A549 (cell line): ENCODE measurements at regions not wholly inside any gene's neighbourhood (a gene's known extent, or its start where the extent isn't known, plus 50 kb on each side); places are given as distances from the start of the nearest gene placed in this dataset.

Source experiments
- ATAC-seq, 2 experiments: fragments of 200-7000 bp in 1 of 2; fragments of >200 bp in 1 of 2; cut with Nextera tagmentation in 1 of 2; cut with Tn5 transposase in 1 of 2; 3 replicates each; pipeline versions ENCODE4 v1.8.0 to v1.9.1; 2018 to 2020; ENCODE audit warnings: mild to moderate bottlenecking in 1 of 2, moderate library complexity in 1 of 2
- CTCF ChIA-PET: fragments of 300-600 bp; sonication (Branson Sonifier 250); formaldehyde crosslinking; extraction: SDS; loops from one replicate; lab custom pipeline; 2021; ENCODE audit warnings: antibody characterized with exemption, inconsistent platforms; lab: Yijun Ruan, JAX
- POLR2A ChIA-PET: fragments of 350-600 bp; formaldehyde crosslinking; extraction: SDS; loops from one replicate; lab custom pipeline; 2021; ENCODE audit warnings: antibody characterized with exemption, inconsistent platforms; lab: Yijun Ruan, JAX
- DNase-seq, 2 experiments: peaks; one replicate each; pipeline versions ENCODE4 v3.0.0 to v3.0.0-alpha.2; 2011 to 2016; ENCODE audit warnings: low read depth in 1 of 2, low spot score in 1 of 2
- FAIRE-seq: peaks from 2 replicates; lab custom pipeline; 2011; peaks lifted over from hg19 to GRCh38; lab: Jason Lieb, UNC
- H3K27ac ChIP-seq, 2 experiments: fragments of >200 bp; sonication (Bioruptor Twin); formaldehyde crosslinking; 3 replicates each; pipeline ENCODE4 v1.5.1; 2016 to 2017
- H3K4me1 ChIP-seq: fragments of >200 bp; sonication (Bioruptor Twin); formaldehyde crosslinking; 3 replicates; pipeline ENCODE4 v1.6.1; 2016
- H3K4me2 ChIP-seq: fragments of >200 bp; sonication (Bioruptor Twin); formaldehyde crosslinking; 3 replicates; pipeline ENCODE4 v1.6.1; 2016
- H3K4me3 ChIP-seq: fragments of >200 bp; sonication (Bioruptor Twin); formaldehyde crosslinking; 3 replicates; pipeline ENCODE4 v1.5.1; 2016
- H3K9me3 ChIP-seq: fragments of >200 bp; sonication (Bioruptor Twin); formaldehyde crosslinking; 3 replicates; pipeline ENCODE4 v1.6.1; 2016
- BHLHE40 ChIP-seq: IDR thresholded peaks from 2 replicates; pipeline ENCODE4 v1.6.1; 2012; ENCODE audit warnings: low read depth, low read length, inconsistent platforms
- CBX8 ChIP-seq: fragments of 200-600 bp; sonication (generic); IDR thresholded peaks from 2 replicates; pipeline ENCODE4 v1.6.1; 2016
- CEBPB ChIP-seq, 2 experiments: fragments of >200 bp in 1 of 2; sonication (Bioruptor Twin) in 1 of 2; formaldehyde crosslinking in 1 of 2; IDR thresholded peaks; 2 replicates each; pipeline ENCODE4 v1.6.1; 2012 to 2016
- EHF ChIP-seq: fragments of 250-450 bp; sonication (Bioruptor Pico); IDR thresholded peaks from 2 replicates; pipeline ENCODE4 v1.5.0; 2020; ENCODE audit warnings: mild to moderate bottlenecking
- ESRRA ChIP-seq: fragments of 150-350 bp; IDR thresholded peaks from 2 replicates; pipeline ENCODE4 v1.6.1; 2014; ENCODE audit warnings: mild to moderate bottlenecking, low read length, borderline replicate concordance
- FOSL2 ChIP-seq, 2 experiments: fragments of 450-650 bp in 1 of 2; fragments of >200 bp in 1 of 2; sonication (Bioruptor Twin) in 1 of 2; formaldehyde crosslinking; IDR thresholded peaks; 2 replicates each; pipeline versions ENCODE4 v1.5.0 to v1.6.1; 2016 to 2020; ENCODE audit warnings: mild to moderate bottlenecking in 1 of 2, moderate library complexity in 1 of 2
- HOXA7 ChIP-seq: fragments of 250-450 bp; sonication (Bioruptor Pico); IDR thresholded peaks from 2 replicates; pipeline ENCODE4 v1.5.0; 2020; ENCODE audit warnings: mild to moderate bottlenecking, moderate library complexity
- HOXB13 ChIP-seq: fragments of 250-450 bp; sonication (Bioruptor Pico); IDR thresholded peaks from 2 replicates; pipeline ENCODE4 v1.5.0; 2020; ENCODE audit warnings: low read depth, mild to moderate bottlenecking, moderate library complexity
- JUN ChIP-seq, 2 experiments: fragments of >200 bp; sonication (Bioruptor Twin); formaldehyde crosslinking; IDR thresholded peaks; 2 replicates in 1 of 2; 3 replicates in 1 of 2; pipeline ENCODE4 v1.6.1; 2016 to 2017
- KDM1A ChIP-seq: fragments of 200-600 bp; sonication (generic); IDR thresholded peaks from 2 replicates; pipeline ENCODE4 v1.6.1; 2016; ENCODE audit warnings: low read depth, mild to moderate bottlenecking
- KDM5A ChIP-seq: fragments of 200-600 bp; sonication (generic); IDR thresholded peaks from 2 replicates; pipeline ENCODE4 v1.6.1; 2016; ENCODE audit warnings: antibody characterized with exemption, mild to moderate bottlenecking
- MYC ChIP-seq: IDR thresholded peaks from 2 replicates; pipeline ENCODE4 v1.6.1; 2012; ENCODE audit warnings: mild to moderate bottlenecking, inconsistent platforms, low read length, improper control_type of control experiment, borderline replicate concordance
- NR3C1 ChIP-seq: fragments of >200 bp; sonication (Bioruptor Twin); formaldehyde crosslinking; IDR thresholded peaks from 3 replicates; pipeline ENCODE4 v1.6.1; 2017
- POLR2AphosphoS2 ChIP-seq: conservative IDR thresholded peaks from 2 replicates; pipeline ENCODE4 v1.6.1; 2012; ENCODE audit warnings: low read length, improper control_type of control experiment, inconsistent platforms
- RAD21 ChIP-seq, 2 experiments: fragments of >200 bp in 1 of 2; sonication (Bioruptor Twin) in 1 of 2; formaldehyde crosslinking in 1 of 2; IDR thresholded peaks in 1 of 2; conservative IDR thresholded peaks in 1 of 2; 2 replicates in 1 of 2; 3 replicates in 1 of 2; pipeline ENCODE4 v1.6.1; 2012 to 2018; ENCODE audit warnings: inconsistent platforms in 1 of 2
- RARB ChIP-seq: fragments of 250-450 bp; sonication (Bioruptor Pico); IDR thresholded peaks from 2 replicates; pipeline ENCODE4 v1.8.0; 2021; ENCODE audit warnings: mild to moderate bottlenecking, moderate library complexity
- SMC3 ChIP-seq: fragments of >200 bp; sonication (Bioruptor Twin); formaldehyde crosslinking; IDR thresholded peaks from 3 replicates; pipeline ENCODE4 v1.6.1; 2018; ENCODE audit warnings: inconsistent platforms
- ZFP36 ChIP-seq: fragments of 450-650 bp; IDR thresholded peaks from 2 replicates; pipeline ENCODE4 v1.6.1; 2014; ENCODE audit warnings: borderline replicate concordance; ENCODE audit not compliant: partially characterized antibody
- WGBS: methylation state at CpG from one replicate; pipeline ENCODE4 v1.1.6; 2017; ENCODE audit errors: missing lambda C conversion rate; 5-methylcytosine and 5-hydroxymethylcytosine counted together
- TF ChIP-seq, protein P1 (sequence below): fragments of >200 bp; sonication (Bioruptor Twin); formaldehyde crosslinking; IDR thresholded peaks from 3 replicates; pipeline ENCODE4 v1.5.1; 2016

- ChIA-PET CTCF (interaction anchor here (0.6 to 5.0 kb wide), 26 partner anchors 9 to 1012 kb away, joined by 3 to 66 read pairs (median 4); no protein-coding TSS in a partner anchor), POLR2A (interaction anchor here (0.7 to 1.8 kb wide), 3 partner anchors 15 to 74 kb away, joined by 3 to 4 read pairs (median 4); no protein-coding TSS in a partner anchor)
- FAIRE-seq (no peak), ATAC-seq (peak; percentile 68 to 83), DNase-seq (peak; percentile 37 to 66)
- WGBS, result 37% methylated on average over 6 of the region's 6 CpGs
- TF ChIP-seq ESRRA (no peak), JUN (IDR thresholded peaks at IDR 0.05) (no peak), HOXB13 (CRISPR knock-in tag) (no peak), FOSL2 (IDR thresholded peaks at IDR 0.05) (no peak), FOSL2 (CRISPR knock-in tag; IDR thresholded peaks at IDR 0.05) (peak; percentile 66), BHLHE40 (0 out of 2 replicates have a peak, but pooled peaks have one; percentile 22)
- H3K4me3 ChIP-seq, result no peak overlapping the region
- peak overlapping the region; percentile 33 for H3K4me2 ChIP-seq
- H3K27ac ChIP-seq, result peak overlapping the region; percentile 17 to 60; a peak in 3 of 6 replicates
- peaks cover 17% of the 10 kb centered on the region for H3K4me1 ChIP-seq
- no peaks in the 10 kb centered on the region for H3K9me3 ChIP-seq
Observed at GRCh38 chr15:70569714-70570231, 193.6 kb downstream of the UACA start.

DNA sequence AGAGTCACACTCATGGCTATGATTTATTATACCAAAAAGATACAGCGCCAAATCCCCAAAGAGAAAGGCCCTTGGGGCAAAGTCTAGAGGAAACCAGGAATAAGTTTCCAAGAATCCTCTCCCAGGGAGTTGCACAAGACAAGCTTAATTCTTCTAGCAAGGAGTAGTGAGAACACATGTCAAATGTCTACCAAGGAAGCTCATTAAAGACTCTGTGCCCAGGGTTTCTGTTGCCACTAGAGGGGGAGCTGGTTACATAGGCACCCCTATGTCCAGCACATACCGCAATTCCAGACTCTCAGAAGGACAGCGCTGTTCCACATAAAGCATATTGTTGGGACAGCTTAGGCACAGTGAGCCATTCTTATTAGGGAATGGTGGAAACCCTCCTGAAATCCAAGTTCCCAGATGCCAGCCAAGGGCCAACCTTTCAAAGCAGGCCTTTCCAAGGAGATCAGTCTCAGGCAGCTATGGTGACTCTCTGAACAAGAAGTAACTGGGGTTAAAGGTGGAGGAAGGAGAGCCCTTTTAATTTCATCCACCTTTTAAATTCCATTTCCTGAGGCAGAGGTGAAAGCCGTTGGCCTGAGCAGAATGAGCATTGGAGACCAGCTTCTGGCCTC, 194.2 kb downstream of the UACA start:
- WGBS, result 35% methylated on average over 4 of the region's 4 CpGs
- Histone ChIP-seq H3K4me1 (peaks cover 17% of the 10 kb centered on the region), H3K4me3 (no peak overlapping the region), H3K9me3 (no peaks in the 10 kb centered on the region), H3K27ac (peak overlapping the region; percentile 17 to 60; a peak in 4 of 6 replicates), H3K4me2 (peak overlapping the region; percentile 33)
- TF ChIP-seq KDM1A (no peak), EHF (CRISPR knock-in tag) (no peak), CEBPB (IDR thresholded peaks at IDR 0.05) (peak in 1 of 2 experiments; percentile 46; a peak in 3 of 4 replicates), RAD21 (conservative IDR thresholded peaks at IDR 0.05 in 1 of 2, IDR thresholded peaks at IDR 0.05 in 1 of 2) (peak; percentile 81 to 89), SMC3 (peak; percentile 71)
- TF ChIP-seq, protein P1, sequence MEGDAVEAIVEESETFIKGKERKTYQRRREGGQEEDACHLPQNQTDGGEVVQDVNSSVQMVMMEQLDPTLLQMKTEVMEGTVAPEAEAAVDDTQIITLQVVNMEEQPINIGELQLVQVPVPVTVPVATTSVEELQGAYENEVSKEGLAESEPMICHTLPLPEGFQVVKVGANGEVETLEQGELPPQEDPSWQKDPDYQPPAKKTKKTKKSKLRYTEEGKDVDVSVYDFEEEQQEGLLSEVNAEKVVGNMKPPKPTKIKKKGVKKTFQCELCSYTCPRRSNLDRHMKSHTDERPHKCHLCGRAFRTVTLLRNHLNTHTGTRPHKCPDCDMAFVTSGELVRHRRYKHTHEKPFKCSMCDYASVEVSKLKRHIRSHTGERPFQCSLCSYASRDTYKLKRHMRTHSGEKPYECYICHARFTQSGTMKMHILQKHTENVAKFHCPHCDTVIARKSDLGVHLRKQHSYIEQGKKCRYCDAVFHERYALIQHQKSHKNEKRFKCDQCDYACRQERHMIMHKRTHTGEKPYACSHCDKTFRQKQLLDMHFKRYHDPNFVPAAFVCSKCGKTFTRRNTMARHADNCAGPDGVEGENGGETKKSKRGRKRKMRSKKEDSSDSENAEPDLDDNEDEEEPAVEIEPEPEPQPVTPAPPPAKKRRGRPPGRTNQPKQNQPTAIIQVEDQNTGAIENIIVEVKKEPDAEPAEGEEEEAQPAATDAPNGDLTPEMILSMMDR, result peak; percentile 67
- POLR2A ChIA-PET, result interaction anchor here (0.7 to 1.8 kb wide), 3 partner anchors 16 to 75 kb away, joined by 3 to 4 read pairs (median 4); no protein-coding TSS in a partner anchor
- DNase-seq, result peak; percentile 67 to 77
- peak; percentile 77 for FAIRE-seq
- CTCF ChIA-PET, result interaction anchor here (0.6 to 5.0 kb wide), 37 partner anchors 10 to 1093 kb away, joined by 3 to 66 read pairs (median 4); no protein-coding TSS in a partner anchor
- peak; percentile 92 for ATAC-seq

DNA sequence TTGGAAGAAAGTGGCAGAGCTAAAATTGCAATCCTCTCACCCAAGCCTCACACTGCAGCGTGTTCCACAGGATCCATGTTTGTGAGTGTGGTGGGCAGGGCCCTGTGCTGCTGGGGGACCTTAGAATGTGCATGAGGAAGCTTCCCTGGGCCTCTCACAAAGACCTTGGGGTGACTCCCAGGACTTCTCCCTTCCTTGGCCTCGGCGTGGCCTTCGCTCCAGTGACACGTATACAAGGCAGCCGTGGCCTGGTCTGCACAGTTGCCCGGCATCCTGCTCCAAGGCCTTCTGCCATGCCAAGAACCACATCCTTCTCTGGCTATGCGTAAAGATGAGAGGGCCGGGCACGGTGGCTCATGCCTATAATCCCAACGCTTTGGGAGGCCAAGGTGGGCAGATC, 196.4 kb downstream of the UACA start:
- POLR2A ChIA-PET, result no interaction called here
- no peak for ATAC-seq
- no peak for DNase-seq
- no peak overlapping the region for H3K4me3 ChIP-seq
- TF ChIP-seq SMC3, result no peak
- TF ChIP-seq ZFP36, result no peak
- no peak for TF ChIP-seq NR3C1
- TF ChIP-seq CBX8, result no peak
- TF ChIP-seq MYC, result no peak
- TF ChIP-seq POLR2AphosphoS2, result no peak
- TF ChIP-seq RARB (CRISPR knock-in tag), result no peak
- TF ChIP-seq BHLHE40, result no peak
- TF ChIP-seq HOXA7 (CRISPR knock-in tag), result no peak
- TF ChIP-seq KDM5A, result no peak
- CTCF ChIA-PET, result interaction anchor here (0.7 to 2.0 kb wide), 5 partner anchors 9 to 101 kb away, joined by 3 to 12 read pairs (median 3); no protein-coding TSS in a partner anchor
- H3K4me1 ChIP-seq, result peaks cover 17% of the 10 kb centered on the region
- no peak overlapping the region for H3K4me2 ChIP-seq
- H3K9me3 ChIP-seq, result no peaks in the 10 kb centered on the region
- 88% methylated on average over 11 of the region's 11 CpGs for WGBS
- FAIRE-seq, result no peak
- H3K27ac ChIP-seq, result no peak overlapping the region
